Ecto neural progenitor cell (in vitro differentiated cells): ENCODE measurements at regions not wholly inside any gene's neighbourhood (a gene's known extent, or its start where the extent isn't known, plus 50 kb on each side); places are given as distances from the start of the nearest gene placed in this dataset.
A peak's percentile ranks its signal among the peaks of the same experiment; 100 is the strongest.

Source experiments
- DNase-seq: peaks from one replicate; pipeline ENCODE4 v3.0.0-alpha.2; 2018; ENCODE audit warnings: low spot score

DNA sequence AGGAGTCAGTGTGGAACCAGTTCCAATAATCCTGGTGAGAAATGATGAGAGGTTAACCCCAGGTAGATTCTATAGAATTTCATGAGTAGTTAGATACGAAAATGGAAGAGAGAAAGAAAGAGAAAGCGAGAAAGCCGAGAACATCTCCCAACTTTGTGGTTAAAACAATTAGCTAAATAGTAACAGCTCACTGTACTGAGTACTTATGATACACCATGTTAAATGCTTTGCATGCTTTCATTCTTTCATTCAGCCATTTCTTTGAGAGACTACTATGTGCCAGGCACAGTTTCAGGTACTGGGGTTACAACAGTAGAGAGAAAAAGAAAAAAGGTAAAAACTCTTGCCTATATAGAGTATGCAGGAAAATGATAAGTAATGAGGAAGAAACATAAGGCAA lies 109.7 kb upstream of the SYT6 start:
- no peak for DNase-seq

DNA sequence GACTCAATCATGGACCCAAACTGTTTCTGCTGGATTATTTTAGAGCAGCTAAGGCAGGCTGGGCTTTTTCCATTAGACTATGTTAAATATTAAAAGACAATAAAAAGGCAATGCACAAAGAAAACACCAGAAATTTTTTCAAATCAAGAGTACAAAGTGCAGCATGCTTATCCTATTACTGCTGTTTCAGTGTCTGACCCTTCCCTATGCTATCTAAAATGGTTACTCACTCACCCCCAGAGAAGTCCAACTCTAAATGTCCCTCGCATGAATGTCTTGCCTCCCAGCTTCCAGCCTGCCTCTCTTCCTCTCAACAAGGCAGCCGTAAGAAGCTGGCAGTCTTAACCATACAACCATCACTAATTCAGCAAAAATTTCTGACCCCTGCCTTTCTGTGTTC lies 108.7 kb upstream of the SYT6 start:
- DNase-seq: no peak

DNA sequence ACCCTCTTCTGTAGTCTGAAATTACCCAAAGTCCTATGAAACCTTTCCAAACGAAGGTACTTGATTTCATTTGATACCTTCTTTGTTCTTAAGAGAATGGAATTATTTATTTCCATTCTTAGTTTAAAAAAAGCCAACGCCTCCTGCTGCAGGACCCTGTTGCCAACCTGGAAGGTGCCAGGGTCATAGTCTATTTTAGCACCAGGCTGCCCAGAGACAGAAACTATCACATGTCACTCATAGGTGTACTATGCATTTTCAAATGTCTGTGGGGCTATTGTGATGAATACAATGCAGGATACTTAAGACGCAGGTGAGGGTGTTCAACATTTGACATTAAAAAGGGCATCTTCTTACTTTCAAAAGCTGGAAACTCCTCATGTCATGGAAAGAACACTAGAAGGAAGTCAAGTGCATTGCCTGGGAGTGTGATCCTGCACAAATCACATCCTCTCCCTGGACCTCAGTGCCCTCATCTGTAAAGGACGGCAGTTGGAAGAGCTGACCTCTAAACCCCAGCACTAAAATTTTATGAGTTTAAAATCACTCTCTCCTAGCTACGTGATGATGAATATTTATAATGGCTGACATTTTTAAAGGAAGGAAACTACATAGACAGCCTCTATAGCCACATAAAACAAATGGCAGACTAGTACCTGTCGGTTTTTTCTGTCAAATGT lies 107.3 kb upstream of the SYT6 start:
- DNase-seq: no peak

DNA sequence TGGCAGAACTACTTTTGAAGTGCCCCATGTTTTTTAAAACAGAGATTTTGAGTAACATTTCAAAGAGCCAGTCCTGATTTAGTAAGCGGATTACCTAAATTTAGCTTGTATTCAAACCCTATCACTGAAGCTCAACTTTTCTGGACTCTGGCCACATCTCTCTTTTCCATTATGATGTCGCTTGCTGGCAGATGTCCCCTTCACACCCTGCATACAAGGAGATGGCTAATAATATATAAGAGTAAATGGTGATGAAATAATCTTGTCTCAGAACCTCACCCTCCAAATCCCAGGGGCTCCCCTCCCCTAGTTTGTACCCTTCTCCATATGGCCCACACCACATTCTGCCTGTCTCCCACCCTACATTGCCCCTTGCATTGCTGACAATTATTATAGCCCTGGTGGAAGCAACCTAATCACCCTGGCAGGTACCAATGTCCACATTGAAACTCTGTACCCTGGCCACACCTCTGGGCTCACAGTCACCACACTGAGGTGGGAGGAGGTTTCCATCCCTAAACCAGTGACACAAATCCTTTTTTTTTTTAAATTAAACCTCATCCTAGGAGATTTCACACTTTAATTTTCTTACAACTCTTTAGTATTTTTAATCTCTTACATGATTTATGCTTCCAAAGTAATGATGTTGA lies 106.0 kb upstream of the SYT6 start:
- DNase-seq: no peak

DNA sequence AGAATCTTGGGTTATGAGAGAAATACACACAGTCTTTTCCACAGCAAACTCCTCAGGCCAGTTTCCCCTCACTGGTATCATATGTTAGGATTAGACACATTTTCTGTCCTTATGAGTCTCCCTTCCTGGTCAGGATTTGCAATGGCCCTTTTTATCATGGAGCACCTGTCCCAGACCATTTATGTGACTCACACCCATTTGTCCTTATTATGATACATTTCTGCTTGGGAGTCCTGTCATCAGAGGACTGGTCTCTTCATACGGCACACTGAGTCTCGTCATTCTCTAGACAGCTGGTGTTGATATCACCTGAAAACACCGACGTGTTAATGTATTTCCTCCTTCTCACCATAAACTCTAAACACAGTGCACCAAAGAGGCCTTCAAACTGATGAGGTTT lies 105.0 kb upstream of the SYT6 start:
- DNase-seq: no peak

DNA sequence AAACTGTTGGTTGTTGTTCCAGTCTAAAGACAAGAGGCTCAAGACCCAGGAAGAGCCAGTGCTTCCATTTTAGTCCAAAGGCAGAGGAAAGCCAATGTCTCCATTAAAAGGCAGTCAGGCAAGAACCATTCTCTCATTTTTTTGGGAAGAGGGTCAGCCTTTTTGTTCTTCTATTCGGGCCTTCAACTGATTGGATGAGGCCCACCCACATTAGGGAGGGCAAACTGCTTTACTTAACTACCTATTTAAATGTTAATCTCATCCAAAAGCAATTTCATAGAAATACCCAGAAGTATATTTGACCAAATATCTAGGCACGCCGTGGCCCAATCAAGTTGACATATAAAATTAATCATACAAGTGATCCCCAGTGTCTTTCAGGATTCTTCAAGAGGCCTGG lies 104.4 kb upstream of the SYT6 start:
- DNase-seq: no peak

DNA sequence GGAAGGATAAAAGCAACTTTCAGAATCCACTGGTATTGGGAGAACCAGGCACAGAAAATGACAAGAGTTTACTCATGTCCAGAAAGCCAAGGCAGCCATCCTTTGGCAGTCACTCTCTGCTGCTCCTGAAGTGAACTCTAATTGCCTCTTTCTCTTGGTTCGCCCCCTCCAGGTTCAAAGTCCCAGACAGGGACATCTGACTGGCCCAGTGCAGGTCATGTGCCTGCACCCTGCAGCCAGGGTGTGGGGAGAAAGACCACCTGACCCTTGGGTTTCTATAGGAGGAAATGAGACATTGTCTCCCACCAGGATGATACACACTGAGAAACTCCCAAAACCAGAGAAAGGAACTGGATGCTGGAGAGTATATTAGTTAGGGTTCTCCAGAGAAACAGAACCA lies 103.9 kb upstream of the SYT6 start:
- DNase-seq: no peak

DNA sequence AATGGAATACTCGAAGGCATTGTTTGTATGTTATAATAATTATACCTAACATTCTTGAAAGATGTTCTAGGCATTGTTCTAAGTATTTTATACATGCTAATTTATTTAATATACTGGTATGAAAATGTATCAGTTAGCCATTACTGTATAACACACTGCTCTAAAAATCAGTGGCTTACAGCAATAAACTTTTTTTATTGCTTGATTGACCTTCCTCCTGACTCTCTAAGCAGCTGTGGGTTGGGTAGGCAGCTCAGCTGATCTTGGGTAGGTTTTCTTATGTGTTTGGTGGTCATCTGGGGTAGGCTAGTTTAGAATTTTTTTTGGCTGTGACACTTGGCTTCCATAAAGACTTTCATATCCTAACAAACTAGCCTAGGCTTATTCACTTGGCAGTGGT lies 100.2 kb upstream of the SYT6 start:
- DNase-seq: no peak

DNA sequence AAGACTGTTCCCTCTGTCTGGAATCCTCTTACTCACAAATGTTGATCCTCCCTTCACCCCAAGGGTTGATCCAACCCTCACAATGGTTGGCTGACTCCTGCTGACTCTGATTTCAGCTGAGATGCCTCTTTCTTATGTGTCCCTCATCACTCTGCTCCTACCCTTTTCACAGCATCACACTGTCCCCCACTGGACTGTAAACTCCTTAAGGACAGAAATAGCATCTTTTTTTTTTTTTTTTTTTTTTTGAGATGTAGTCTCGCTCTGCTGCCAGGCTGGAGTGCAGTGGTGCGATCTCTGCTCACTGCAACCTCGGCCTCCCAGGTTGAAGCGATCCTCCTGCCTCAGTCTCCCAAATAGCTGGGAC lies 97.9 kb upstream of the SYT6 start:
- peak; percentile 11 for DNase-seq

DNA sequence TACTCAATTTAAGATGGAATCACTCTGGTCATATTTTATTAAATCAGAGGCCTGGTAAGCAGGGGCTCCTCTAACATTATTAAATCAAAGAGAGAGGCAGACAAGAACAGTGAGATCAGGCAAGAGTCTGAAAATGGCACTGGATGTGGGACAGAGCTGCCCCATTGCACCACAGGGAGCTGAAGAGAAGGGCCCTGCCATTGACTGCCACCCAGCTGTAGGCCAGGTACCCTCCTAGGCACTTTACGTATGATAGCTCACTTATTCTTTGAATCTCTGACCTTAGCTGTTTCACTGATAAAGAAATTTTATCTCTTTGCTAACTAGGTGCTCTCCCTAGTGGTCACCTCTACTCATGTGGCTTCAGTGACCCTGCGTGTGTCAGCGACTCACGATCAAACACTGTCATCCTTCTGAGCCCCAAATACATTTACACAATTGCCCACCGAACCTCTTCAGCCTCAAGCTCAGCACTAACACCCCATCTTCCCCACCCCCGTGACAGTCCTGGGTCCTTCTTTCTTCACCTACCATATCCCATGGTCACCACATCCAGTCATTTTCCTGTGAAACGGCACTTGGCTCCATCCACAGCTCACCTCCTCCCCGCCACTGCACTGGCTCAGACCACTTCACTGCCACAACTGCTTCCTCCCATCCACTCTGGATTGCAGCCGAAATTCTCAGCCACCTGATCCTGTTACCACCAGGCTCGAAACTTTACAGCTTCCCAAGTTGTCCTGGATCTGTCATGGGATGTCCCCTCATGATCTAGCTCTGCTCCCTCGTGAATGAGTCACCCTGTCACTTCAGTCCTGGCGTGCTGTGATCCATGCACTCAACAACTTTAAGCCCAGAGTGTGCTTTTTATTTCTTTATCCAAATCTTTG lies 97.3 kb upstream of the SYT6 start:
- peak; percentile 29 for DNase-seq

DNA sequence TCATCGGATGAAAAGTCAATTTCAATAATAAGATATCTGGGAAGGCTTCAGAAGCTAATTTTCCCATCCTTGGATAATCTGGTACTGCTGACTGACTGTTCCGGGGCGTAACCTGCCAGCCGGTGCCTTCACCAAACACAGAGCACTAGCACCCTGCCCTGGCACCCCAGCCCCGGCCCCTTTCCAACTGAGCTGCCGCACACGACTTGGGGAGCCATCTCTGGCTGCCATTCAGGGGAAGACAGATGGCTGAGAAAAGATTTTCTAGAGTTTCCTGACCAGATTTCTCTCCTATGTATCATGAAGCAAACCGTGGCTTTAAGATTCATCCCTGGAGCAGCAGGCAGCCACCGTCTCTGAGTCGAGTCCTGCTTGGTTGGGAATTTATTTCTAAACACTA lies 96.0 kb upstream of the SYT6 start:
- no peak for DNase-seq

DNA sequence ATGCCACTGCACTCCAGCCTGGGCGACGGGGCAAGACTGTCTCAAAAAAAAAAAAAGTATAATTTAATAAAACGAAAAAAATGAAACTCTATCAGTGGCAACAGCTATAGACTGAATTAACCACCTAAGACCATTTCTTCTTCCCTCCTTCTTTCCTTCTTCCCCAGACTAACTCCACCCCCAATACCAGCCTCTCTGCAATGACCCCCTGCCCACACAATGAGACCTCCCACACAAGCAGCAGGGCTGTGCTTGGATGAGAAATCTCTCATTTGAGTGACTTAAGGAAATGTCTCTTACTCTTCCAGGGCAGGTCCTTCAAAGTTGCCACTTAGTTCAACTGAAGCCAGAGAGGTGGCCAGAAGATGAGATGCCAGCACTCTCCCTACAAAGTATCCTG lies 94.5 kb upstream of the SYT6 start:
- DNase-seq: no peak

DNA sequence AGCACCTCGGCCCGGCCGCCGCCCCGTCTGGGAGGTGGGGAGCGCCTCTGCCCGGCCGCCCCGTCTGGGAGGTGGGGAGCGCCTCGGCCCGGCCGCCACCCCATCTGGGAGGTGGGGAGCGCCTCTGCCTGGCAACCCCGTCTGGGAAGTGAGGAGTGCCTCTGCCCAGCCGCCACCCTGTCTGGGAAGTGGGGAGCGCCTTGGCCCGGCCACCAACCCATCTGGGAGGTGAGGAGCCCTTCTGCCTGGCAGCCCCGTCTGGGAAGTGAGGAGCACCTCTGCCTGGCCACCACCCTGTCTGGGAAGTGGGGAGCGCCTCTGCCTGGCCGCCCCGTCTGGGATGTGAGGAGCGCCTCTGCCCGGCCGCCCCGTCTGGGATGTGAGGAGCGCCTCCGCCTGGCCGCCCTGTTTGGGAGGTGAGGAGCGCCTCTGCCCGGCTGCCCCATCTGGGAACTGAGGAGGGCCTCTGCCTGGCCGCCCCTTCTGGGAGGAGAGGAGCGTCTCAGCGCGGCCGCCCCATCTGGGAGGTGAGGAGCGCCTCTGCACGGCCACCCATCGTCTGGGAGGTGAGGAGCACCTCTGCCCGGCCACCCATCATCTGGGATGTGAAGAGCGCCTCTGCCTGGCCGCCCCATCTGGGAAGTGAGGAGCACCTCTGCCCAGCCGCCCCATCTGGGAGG lies 89.0 kb upstream of the SYT6 start:
- DNase-seq: peak; percentile 12

DNA sequence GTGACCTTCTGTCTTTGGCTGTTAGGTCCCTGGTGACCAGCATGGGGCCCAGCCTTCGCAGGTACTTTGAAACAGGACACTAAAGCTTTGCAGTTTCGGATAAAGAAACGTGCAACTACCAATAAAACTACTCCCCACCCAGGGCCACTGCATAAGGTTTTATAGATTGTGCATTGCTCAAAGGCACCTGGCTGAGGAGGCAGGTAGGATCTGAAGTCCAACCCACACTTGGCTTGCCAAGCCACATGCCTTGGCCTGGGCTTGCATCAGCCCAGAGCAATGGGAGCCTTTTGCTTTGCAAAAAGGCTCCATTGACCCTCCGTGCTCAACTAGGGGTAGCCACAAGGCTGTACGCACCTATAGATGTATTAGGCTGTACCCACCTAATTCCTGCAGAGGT lies 84.4 kb upstream of the SYT6 start:
- DNase-seq: peak; percentile 7

DNA sequence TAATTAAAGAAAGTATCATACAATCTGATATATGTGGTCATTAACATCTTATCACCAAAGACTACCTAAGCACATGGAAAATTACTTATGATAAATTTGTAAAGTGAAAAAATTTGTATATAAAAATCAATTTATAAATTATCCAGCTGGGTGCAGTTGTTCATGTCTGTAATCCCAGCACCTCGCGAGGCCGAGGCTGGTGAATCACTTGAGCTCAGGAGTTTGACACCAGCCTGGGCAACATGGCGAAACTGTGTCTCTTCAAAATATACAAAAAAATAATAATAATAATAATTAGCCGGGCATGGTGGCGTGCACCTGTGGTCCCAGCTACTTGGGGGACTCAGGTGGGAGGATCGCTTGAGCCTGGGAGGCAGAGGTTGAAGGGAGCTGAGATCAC lies 82.8 kb upstream of the SYT6 start:
- peak; percentile 5 for DNase-seq

DNA sequence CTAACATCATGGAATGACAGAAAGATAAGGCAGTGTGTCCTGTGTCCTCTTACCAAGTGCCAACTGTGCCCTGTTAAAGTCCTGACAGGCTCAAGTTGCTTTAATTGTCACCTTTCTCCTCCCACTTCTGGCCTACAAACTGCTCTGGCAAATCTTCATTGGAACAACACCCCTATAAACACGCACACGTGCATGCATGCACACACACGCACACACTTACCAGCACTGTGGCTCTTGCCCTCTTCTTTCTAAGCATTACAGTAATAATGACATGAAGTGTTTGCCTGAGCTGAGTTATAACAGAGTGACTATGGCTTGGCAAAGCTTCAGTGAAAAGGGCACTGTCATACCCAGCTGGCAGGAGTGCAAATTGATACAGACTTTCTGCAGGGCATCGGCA lies 82.3 kb upstream of the SYT6 start:
- DNase-seq: peak; percentile 11

DNA sequence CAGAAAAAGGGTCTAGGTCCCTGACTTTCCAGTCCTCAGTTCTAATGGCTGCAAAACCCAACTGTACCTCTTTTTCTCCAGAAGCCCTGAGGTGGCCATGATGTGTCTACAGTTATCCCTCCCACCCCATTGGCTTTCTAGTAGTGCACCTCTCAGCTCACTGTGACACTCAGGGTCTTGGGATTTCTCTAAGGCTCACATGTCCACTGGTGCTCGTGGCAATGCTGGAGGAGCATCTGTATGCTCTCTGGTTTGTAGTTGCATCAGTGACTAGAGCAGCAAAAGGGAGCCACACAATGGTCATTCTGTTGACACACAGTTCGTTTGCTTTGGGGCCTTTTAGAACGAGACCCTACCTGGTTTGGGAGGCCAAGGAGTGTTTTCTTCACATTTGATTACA lies 81.6 kb upstream of the SYT6 start:
- no peak for DNase-seq

DNA sequence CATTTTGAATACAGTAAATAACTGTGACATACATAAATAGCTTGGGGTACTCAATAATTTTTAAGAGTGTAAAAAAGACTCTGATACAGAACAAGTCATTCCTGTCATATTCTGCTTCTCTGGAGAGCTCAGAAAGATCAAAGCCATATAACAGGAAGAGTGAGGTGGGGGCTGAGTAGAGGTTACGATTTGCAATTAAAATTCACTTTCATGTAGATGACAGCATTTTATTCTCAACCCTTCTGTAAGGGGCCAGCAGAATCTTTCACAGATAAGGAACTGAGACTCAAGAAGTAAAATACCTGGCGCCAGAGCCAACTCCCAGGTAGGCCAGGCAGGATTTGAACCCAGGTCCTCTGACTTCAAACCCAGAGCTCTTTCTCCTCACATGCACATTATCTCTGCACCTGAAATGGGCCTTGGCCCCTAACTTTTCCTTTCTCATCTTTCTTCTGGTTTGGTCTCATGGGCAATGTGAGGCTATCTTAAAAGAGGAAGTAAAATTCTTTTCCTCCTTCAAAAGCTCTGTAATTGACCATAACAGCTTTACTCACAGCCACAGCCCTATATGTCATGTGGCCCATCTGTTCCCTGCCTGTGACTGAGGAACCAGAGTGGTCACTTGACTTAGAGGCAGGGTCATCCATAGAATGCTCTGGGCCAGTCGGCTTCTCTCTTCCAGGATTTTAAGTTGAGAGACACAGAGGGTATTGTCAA lies 80.9 kb upstream of the SYT6 start:
- DNase-seq: no peak

DNA sequence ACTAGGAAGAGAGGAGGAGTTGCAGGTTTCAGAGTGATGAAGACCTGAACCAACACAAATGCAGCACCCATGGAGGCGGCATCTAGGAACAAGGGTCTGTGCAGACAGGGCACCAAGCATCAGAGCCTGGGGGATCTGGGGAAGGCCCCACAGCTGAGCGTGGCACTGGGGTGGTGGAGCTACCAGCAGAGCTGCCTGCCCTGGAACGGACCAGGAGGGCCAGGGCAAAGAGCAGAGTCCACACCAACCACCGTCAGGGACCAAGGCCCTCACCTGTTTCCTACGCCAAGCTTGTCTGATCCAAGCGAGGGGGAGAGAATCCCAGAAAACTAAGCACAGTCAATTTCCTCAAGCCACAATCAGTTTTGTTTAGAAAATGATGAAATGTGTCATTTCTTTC lies 79.0 kb upstream of the SYT6 start:
- no peak for DNase-seq

DNA sequence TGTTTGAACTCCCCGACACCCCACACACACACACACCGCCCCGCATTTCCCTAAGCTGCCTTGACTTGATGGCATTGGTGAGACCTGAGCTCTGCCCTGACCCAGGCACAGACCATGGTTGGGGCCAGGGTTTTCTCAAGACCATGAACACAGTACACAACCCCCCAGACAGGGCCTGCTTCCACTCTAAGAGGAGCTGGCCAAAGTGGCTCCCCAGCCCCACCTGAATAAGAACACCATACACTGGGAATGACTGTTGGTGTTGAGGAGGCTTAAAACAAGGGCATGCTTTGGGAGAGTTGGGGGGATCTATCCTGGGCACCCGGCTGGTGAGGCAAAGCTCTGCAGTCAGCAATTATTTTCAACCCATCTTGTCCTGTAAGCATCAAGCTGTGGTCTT lies 77.6 kb upstream of the SYT6 start:
- DNase-seq: no peak

DNA sequence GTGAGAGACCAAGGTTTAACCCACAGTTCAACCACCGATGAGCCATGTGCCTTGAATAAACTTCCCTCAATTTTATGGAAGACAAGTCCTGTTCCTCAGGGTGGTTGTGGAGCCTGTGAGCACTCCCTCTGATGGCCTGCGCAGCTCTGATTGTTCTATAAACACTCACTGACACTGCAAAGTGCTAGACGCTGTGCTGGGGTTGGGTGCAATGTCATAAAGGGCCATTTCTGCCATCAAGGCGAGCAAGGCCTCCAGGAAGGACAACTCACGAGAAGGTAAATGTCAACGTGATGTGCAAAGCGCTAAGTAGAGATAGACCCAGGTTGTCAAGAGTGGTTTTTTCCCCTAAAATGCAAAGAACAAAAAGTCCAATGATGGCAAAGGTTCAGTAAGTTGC lies 75.7 kb upstream of the SYT6 start:
- DNase-seq: no peak

DNA sequence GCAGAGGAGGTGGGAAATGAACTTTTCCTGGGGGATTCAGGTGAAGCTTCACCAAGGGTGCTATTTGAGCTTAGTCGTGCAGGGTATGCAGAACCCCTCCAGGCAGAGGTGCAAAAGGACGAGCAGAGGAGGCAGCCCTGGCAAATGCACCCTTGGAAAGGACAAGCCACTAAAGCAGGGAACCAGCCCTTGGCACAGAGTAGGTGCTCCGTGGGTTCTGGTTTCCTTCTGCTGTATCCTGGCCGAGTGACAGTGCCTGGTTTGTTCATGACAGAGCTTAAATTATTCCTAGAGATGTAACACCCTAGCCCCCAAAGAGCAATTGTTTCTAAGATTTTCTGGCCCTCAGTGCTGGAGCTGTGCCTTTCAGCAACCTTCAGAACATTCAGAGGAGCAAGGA lies 73.4 kb upstream of the SYT6 start:
- no peak for DNase-seq
